Activated T-helper 9 cell treated with anti-CD3 and anti-CD28 coated beads, Interleukin-2, amount 50 U/mL, for 16 hours (primary cell): ENCODE measurements at regions not wholly inside any gene's neighbourhood (a gene's known extent, or its start where the extent isn't known, plus 50 kb on each side); places are given as distances from the start of the nearest gene placed in this dataset.

Source experiments
- DNase-seq: peaks from one replicate; pipeline ENCODE4 v3.0.0-alpha.2; 2020; ENCODE audit warnings: low read depth

DNA sequence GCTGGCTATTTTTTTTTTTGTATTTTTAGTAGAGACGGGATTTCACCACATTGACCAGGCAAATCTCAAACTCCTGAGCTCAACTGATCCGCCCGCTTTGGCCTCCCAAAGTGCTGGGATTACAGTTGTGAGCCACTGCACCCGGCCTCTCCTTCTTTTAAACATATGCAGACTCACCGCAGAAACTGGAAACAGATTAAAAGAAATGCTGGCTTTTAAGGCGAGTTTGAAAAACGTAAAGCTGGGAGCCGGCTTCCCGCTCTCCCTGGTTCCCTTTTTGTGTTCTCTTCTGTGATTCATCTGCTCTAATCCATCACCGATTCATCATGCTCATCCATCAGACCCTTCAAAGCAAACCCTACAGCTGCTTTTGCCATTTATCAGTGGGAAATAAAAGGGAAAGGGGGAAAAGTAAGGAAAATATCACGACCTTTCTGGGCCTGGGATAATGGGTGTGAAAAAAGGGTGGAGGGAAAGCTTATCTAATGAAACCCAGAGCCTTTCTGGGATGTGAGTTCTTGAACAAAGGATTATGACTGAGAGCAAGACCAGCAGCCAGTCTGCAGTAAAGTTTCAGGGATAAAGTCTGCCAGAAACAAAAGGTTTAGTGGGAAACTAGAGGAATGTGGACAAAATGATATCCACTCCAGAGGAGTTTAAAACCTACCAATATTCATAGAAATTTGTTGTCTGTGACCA, 92.3 kb upstream of the LRIG1 start:
- DNase-seq: no peak

DNA sequence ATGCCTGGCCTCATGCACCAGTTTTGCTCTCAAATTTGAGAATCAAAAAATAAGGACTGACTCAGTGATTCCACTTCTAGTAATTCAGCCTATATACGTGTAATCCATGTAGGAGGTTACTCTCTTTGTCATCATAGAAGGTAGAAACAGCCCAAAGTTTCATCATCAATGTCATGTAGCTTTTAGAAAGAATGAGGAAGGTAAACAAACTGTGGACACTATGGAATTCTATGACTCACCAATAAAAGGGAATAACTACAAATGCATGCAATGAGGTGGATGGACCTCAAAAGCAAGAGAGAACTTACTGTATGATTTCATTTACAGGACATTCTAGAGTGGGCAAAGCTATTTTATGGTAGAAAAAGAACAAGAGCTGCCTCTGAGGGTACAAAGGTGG, 93.2 kb upstream of the LRIG1 start:
- no peak for DNase-seq

DNA sequence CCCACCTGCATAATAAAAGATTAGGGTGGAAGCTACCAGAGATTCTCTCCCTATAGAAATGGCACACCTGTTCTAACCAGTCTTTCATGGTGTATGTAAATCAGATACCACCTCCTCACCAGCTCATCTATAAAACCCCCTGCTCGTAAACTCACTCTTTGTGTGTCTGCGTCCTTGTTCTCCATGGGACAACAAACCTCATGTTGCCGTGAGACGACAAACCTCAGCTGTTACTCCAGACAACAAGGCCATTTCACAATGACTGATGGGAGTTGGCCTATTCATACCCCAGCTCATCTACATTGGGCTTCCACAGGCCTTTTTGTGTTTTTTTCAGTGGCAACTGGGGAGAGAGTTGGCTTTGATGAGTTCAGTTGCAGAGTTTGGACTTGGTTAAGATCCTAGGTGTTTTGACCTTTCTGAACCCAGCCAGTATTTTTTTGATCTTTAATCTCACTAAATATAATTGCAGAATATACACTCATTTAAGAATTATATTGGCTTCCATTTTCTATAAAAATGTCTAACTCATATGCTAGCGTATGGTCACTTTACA, 96.6 kb upstream of the LRIG1 start:
- DNase-seq: no peak

DNA sequence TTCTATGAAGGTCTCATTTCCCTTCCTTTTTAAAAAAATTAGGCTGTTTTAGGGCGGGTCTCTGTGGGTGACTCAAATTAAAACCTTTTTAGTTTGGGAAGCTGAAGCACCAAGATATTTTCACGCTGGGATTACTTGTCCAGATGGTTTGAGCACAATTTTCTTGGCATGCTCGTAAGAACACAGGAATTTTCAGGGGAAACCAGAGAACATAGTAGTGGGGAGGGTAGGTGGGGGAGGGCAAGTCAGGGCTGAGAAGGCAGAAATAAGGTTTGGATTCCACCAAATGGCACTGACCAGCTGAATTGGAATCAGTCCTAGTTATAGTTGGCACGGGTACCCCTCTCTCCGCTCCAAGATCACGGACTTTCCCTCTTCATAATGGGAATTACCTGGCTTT, 97.3 kb upstream of the LRIG1 start:
- no peak for DNase-seq

DNA sequence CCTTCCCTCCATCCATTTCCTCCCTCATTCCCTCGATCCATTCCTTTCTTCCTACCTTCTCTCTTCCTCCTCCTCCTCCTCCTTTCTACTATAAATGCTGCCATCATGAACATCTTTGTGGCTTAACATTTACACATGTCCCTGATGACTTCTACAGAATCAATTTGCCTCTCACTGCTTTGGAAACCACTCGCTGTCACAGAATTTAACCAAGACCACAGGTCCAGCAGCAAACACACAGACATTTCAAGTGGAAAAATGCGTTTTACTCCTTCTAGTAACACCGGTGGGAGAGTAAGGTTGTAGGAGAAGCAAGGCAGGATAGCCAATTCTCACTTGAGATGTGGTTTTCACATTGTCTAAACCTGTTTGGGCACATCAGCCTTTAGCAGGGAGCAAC, 101.4 kb upstream of the LRIG1 start:
- DNase-seq: no peak

DNA sequence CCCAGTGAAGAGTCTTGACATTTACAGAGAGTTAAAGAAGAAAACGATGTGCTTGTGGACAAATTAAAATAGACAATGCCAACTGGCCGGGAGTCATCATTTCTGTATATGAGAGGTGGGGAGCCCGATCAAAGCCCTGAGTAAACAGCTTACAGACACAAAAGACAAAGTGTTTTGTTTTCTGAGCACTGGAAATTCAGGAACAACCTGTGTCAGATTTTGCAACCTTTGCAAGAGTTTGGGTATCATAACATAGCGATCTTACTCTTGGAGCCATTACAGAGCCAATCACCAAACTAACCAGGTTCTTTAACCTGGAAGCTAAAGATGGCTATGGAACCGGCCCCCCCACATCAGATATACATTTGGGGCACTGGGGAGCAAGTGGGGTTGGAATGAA, 101.9 kb upstream of the LRIG1 start:
- DNase-seq: no peak

DNA sequence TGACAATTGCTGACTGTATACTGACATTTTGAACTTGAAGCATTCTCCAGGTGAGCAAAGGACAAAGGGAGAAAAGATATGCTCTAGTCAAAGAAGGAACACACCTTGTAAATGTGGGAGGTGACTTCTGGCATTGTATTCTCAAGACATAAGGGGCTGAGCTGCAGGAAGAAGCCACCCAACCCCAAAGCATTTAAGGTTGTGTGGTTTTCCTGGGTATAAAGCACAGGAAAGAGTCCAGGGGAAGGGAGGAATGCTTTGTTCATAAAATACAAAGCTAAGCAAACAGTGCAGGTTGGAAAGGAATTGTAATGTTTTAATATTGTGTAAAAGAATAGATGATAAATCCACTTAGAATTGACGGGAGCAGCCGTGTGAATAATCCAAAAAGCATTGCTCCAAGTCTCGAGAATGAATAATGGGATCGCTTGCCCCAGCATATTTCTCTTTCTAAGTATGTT, 102.4 kb upstream of the LRIG1 start:
- no peak for DNase-seq

DNA sequence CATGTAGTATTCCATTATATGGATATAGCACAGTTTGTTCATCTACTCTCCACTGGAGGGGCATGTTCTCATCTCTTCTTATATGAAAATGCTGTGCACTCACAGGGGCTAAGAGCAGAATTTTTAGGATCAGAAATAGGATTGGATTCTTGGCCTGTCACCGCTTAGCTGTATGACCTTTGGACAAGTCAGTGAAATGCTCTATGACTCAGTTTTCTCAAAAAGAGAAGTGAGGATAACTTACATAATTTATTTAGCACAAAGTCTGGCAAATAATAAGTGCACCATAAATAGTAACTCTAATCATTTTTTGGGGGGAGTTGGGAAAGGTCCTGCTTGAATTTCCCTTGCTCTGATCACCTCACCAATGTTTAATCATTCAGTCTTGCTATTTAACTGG, 103.7 kb upstream of the LRIG1 start:
- no peak for DNase-seq

DNA sequence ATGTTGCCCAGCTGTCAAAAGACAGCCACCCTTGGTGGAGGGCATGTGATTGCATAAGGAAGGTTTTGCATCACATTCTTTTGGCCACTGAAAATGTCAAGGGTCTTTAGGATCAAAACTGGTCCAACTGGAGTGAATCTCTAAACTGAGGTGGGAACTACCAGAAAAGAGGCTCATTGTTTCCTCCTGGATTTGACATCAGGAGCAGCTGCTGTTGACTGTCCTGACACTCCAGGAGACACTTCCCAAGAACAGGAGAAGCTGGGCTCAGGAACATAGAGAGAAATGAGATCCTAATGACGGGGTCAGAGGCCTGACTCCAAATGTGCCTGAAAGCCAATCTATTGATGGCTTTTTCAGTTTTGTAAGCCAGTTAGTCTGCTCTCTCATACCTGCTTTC, 105.3 kb upstream of the LRIG1 start:
- no peak for DNase-seq

DNA sequence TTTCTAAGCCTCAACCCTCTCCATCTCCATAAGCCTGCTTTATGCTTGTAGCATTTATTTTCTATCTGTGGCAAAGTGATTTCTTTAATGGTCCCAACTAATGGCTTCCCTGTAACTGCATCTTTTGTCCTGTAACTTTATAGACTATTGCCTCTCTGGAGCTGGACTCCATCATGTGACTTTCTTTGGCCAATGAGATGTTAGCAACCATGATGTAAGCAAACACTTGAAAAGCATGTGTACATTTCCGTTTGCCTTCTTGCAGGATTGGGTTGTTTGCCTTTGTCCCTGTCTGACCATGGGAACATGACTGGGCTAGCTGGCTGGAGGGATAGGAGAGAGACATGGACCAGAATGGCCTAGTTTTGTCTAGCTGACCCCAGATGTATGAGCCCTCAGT, 106.0 kb upstream of the LRIG1 start:
- DNase-seq: no peak

DNA sequence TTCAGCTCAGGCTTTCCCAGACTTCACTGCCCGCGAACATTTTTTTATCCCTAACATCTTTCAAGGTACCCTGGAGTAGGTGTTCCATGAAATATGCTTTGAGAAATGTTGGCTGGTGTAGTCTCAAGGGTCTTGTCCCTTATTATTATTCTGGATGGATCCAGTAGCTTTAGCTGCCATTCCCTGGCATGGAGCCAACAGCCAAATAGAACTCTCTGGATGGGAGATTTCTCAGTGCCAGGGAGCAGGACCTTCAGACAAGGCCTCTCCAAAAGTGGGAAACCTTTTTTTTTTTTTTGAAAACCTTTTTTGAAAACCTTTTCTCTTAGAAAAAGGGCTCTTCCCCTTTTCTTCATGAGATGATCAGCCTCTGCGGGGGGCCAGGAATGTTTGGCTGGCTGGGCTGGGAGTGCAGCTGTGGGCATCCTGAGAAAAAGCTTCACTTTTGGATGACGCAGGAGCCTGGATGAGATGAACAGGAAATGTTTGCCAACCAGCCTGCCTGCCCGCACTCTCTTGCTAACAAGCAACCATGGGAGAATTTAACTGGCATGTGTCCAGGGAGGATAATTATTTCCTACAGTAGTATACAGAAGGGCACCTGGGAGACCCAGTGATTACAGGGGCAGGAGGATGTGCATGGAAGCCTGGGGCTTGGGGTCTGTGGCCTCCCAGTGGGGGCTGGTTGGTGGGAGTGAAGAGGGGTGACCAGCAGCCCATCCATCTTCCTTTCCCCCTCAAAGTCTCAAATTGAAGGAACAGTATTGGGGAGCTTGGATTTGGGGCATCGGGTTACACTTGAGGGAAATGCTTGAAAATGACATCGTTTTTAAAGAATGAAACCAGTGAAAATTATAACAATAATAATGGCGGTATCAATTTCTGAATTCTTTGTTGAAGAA, 109.1 kb upstream of the LRIG1 start:
- DNase-seq: no peak

DNA sequence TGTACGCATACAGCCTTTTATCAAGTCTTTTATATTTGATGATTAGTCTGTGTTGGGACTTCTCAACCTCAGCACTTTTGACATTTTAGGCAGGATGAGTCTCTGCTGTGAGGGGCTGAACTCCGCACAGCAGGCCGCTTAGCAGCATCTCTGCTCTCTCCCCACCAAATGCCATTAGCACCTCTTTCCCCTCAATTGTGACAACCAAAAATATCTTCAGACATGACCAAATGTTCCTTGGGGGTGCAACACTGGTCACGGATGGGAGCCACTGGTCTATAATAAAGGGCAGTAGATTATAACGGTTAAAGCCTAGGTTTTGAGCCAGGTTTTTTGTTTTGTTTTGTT, 109.7 kb upstream of the LRIG1 start:
- DNase-seq: no peak

DNA sequence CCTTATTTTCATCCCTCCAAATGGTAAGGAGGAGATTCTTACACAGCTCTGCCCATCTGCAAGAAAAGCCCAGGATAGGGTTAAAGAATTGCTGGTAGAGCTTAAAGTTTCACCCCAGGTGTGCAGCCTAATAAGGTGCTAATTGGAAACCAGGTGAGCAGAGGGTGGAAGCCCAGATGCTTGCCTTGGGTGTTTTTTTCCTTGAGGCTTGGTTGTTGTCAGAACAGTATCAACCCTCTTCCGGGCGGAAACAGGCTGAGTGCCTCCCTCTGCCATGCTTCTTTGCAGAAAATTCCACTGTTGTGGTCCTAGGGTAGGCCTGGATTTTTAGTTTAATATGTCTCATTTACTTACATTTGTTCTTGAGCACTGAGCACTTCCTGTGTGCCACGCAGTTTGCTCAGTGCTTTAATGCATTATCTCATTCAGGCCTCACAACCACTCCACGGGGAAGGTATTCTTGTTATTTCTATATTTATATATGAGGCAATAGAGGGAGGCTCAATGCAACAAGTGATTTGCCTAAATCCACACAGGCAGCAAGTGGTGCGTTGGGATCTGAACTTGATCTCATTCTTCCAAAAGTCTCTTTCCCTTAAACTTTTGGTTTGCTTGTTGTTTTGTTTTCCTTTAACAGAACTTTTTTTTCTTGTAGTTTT, 115.0 kb upstream of the LRIG1 start:
- no peak for DNase-seq

DNA sequence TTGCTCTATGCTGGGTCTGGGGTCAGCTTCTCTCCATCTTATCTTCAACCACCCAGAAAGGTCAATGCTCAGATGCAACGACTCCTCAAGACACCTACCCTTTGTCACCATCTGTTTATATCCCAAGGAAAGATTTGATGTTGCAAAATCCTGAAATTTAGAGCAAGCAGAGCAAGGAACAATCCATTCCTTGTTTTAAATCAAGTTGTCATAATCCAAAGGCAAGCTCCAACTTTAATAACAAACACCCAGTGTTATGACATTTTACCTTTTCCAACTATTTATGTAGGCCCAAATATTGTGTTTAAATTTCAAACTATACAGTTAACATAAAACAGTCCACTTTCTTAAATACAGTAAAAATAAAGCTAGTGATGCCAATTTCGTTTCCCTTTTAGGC, 116.5 kb upstream of the LRIG1 start:
- DNase-seq: no peak

DNA sequence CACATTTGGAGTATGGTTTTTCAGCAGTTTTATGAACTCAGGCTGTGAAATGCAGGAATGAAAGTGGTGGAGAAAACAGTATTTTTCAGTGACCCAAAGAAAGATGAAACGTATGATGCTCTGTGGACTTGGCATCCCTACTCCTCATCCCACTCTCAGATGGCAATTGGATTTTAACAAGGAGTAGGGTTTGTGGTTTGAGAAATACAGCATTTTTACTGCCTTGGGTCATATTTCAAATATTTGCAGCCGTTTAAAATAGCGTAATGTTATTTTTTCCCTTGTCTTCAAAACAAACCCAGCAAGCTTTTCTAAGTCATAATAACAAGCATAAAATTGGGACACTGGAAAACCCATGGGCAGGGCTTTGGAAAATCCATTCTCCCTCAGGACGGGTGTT, 117.2 kb upstream of the LRIG1 start:
- DNase-seq: no peak

DNA sequence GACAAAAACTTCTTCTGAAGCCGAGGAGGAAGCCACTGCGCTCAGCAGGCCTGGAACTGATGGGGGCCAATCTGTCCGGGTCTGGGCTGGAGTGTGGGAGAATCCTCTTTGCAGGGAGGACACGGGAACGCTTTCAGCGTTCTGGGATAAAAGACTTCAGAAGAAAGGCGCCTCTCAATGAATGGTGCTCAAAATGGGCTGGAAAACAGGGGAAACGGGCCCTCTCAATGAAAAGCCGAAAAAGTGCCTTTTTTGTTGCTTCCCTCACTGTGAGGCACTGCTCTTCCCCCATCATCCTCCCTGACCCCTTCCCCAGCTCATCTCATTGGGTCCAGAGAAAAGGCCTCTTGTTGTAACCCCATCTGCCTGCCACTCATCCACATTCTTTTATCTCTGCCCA, 119.5 kb upstream of the LRIG1 start:
- DNase-seq: no peak

DNA sequence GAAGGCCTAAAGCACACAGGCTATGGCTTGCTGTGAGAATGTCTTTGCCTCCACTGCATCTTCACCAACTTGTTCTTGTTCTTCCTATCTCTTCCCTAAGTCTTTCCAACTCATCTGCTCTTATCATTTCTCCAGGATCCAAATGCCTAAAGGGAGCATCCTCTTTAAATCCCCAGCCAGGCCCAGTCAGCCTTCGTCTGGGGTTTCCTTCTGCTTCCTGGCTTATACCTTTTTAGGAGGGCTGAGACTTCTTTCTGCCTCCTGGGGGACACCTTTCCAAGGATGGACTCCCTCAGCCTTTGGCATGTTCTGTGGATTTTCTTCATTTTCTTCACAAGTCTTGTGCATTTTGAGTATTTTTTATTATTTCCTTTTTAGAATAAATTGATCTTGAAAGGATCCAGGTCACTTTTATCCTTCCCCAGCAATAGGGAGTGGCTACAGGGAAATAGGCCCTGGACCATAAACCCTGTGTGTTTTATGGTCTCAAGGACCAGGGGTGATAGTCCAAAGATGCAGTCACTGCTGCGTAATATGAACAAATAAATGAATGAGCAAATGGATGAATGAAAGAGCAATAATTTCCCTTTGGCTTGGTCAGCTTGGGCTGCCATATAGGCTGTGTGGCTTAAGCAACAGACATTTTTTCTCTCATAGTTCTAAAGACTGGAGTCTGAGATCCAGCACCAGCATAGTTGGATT, 122.1 kb upstream of the LRIG1 start:
- no peak for DNase-seq

DNA sequence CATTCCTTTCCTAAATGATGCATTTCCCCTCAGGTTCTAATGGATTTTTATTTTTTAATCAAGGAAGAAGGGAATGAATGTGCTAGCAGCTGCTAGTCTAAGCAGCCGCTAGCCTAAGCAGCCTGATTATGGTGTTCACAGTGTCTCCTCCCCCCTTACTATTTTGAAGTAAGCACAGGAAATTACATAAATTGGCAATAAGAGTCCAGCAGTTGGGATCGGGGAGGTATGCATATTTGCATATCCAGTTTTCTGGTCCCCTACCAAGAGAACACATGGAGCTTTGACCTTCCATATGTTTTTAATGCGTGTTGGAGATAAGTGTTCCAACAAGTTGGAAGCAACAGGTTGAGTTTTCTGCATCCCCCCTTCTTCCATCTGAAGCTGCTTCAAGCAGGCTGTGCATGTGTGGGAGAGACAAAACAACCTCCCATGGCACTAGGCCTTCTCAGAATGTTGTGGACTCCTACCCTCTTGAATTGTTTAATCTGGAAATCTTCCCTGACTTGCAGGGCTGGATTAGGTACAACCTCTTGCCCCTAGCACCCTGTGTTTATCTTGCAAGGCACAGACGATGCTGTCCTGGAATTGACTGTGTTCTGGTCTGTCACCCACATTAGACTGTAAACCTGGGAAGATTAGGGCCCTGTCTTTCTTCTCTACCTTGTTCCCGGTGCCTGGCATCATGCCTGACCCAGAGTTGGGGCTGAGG, 124.8 kb upstream of the LRIG1 start:
- no peak for DNase-seq

DNA sequence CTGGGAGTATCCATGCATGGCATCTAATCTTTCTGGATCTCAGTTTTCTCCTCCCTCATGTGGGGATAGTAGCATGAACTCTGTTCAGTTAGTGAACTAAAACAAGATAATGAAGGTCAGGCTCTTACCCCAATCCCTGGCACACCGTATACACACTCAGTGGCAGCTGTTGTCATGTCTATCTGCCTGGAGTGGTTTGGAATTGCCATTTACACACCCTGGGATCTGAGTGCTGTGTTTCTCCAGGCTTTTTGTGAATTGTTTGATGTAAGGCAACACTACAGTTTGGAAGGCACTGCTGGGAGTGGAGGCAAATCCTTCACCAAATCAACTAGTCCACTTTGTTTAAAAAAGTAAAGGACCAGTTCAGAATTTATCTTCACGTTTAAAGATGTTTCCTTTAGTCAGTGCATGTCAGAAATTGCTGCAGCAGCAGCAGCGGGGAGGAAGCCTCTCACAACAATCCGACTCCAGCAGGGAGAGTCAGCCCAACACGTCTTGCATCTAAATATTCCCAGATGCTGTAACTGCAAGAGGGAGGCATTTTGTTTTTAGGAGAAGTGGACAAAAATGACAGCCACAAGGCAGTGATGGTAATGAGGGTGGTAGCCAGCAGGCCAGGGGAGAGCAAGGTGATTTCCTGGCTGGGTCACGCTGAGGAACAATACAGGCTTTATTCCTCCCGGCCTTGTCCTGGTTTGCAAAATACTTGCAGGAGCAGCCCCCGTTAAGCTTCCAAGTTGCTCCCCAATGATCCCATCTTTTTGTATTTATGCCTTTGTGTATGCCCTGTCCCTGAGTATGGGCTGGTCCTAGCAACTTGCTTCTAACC, 128.5 kb upstream of the LRIG1 start:
- DNase-seq: no peak

DNA sequence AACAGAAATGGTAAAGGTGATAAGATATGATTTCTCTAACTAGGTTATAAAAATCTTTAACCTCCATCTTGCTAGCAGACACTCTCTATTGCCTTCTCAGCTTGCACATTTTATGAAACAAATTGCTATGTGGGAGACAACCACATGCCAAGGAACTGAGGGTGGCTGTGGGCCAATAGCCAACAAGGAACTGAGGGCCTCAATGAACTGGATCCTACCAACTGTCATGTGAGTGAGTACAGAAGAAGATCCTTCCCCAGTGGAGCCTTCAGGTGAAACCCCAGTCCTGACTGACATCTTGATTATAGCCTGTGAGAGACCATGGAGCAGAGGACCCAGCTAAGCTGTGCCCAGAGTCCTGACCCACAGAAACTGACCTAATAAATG, 129.2 kb upstream of the LRIG1 start:
- DNase-seq: no peak
